ENCODE measurements at regions not wholly inside any gene's neighbourhood (a gene's known extent, or its start where the extent isn't known, plus 50 kb on each side); places are given as distances from the start of the nearest gene placed in this dataset.
"Not testable (repeated sequence)": the region's sequence is repeated elsewhere in the genome, so short reads cannot be mapped to it uniquely, and the experiment has no call there.

DNA sequence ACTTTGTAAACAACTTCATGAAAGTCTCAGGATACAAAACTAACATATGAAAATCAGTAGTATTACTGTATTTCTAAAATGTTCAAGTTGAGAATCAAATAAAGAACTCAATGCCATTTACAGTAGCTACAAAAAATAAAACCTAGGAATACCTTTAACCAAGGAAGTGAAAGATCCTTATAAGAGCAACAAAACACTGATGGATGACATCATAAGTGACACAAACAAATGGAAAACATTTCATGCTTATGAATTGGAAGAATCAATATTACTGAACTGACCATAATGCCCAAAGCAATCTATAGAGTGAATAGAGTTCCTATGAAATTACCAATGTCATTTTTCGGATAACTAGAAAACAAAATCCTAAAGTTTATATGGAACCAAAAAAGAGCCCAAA, 1038.1 kb downstream of the SUCLG1 start:
- DNase-seq, result no peak

DNA sequence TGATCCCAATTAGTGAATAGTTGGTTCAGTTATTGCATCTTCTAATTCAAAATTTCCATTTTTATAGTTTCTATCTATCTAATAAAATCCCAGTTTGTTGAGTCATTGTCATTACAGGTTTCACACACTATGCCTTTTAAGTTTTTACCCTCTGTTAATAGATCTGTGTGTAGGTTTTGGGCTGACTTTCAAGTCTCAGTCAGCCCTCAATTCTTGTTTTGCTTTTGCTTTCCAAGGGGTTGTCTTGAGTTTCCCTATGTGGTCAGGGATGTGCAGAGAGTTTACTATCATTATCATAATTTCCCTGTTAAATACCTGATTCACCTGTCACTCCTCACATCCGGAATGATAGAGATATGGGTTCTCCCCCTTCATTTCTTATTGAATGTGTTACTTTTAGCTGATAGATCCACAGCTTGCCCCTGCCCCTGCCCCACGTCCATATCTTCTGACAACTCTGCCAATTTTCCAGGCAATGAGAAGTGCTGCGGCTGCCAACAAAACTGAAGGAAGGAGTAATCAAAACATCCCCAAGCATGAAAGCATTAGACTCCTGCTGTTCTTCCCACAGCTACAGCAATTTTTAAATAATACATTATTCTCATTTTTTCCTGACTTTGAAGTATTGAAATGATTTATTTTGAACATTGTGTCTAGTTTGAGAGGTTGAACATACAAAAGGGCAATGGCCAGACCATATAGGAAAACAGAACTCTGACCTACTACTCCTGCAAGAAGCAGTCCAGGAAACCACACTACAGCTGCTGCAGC, 1064.8 kb downstream of the SUCLG1 start:
- DNase-seq, result no peak

DNA sequence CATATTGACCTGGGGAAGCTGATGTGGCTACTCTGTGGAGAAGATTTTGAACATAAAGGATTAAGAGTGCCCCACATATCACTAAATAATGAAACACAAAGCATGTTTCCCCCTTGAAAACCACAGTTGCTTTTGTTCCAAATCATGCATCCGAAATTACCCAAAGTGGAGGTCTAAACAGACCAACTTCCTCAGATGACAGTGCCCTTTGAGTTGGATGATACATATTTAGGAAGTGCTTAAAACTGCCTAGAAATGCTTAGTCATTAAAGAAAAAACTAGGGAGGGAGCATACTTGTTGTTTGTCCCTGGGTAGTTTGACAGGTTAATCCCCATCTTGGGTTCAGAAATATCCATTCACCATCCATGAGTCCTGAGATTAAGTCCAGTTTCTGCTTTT, 1070.3 kb downstream of the SUCLG1 start:
- no peak for DNase-seq

DNA sequence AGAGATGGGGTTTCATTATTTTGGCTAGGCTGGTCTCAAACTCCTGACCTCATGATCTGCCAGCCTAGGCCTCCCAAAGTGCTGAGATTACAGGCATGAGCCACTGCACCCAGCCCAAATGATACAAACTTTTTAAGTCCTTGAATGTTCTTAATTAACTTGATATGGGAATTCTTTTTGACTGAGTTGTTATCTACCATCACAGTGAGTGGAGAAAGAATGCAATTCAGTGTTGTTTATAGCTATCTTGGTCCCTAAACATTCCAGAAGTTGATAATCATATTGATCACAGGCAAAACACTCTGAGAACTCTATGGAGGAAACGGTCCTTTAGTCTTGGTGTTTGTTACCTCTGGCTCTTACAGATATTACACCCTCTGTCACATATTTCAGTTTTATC, 1072.5 kb downstream of the SUCLG1 start:
- DNase-seq, result no peak

DNA sequence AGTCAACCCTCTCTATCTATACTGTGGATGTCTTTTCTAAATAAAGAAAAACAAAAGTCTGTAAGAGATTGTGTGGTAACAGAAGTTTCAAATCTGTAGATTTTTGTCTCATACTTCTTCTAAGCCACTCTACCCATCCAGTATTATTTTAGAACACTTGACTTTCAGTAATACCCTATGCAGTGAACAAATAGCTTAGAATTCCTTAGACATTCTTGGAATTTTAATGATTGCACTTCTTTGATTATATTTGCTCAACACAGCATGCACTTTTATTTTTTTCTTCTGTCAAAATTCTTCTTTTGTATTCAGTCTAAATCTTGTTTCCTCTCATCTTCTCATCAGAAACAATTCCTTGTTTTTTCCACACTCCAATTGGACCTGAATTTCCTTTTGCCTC, 1080.2 kb downstream of the SUCLG1 start:
- DNase-seq, result no peak

DNA sequence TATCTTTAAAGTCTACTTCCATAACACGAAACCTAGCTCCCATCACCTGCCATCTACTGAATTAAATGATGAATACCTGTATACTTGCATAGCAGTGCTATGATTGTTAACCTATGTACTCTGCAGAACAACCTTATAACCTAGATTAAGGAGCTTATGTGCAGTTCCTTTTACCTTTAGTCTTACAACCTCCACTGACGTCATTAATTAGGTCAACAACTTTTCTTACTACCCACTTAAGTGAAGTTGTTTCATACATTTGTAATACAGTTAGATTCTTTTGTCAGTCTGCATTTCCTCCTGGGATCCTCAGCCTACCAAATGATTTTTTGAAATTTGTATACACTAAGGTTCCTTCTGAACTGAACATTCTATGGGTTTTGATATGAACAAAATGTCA, 1082.3 kb downstream of the SUCLG1 start:
- no peak for DNase-seq

DNA sequence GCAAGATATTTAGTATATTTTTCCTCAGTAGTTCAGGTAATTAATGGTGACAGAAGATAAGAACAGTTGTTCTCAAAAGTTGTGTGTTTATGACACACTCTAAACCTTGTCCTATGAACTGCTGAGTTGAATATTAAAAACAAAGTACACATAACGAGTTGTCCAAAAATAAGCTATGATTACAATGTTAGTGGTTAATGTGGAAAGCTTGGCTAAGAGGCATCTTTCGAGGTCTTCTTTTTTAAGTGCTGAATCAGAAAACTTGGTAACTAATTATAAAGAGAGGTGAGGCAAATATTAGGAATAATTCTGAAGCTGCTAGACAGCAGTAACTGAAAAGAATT, 1088.7 kb downstream of the SUCLG1 start:
- DNase-seq, result no peak

DNA sequence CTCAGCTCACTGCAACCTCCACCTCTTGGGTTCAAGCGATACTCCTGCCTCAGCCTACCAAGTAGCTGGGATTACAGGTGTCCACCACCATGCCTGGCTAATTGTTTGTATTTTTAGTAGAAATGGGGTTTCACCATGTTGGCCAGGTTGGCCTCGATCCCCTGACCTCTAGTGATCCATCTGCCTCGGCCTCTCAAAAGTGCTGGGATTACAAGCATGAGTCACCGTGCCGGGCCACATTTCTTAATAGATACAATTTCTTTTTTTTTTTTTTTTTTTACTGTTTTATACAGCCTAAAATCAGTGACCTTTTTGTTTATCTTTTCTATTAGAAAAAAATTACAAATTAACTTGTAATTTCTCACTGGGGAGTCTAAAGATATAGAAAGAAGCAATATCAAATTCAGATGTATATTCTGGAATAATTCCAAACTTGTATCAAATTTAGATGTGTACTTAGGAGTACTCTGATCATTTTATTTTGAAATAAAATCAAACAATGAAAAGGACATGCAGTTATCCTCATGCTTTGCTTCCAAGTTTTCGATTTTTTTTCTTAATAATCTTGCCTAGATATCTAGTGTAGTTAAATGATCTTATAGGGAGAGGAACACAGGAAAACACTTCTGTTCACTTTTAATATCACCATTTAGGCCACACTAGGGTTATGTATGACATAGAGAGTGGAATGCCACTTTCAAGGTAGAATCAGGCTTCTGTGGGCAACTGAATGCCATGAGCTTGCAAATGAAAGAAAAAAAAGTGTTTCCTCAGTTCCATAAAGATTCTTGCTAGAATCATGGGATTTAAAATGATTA, 1089.3 kb downstream of the SUCLG1 start:
- no peak for DNase-seq

DNA sequence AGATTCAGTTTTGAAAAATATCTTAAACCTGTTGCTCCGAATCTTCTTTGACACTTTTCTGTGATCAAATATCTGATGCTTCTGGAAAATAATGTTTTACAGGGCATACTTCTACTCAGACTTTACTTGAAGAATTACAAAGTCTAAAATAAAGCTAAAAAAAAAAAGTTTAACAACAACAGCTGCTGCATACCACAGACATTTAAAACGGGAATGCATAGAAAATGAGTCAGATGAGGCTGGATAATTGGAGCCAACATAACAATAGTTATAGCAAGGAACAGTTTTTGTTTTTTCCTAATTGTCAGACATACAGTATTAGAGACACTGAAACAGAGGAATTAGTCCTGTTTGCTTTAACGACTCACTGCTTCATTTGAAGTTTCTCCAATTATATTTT, 1090.2 kb downstream of the SUCLG1 start:
- DNase-seq, result no peak

DNA sequence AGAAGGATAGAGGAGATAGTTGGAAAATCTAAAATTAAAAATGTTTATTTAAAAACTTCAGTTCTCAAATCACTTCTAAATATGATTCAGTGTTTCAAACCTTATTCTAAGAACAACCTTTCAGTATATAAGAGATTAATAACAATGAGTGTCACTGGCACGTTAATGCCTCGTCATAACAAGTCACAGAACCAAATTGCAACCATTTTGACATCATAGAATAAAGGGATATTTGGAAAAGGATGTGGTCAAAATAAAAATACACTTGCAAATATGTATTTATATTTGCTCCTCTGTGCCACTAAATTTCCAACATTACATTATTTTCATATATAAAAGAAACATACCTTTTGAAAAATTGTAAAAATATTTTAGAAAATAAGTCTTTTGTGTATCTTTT, 1090.6 kb downstream of the SUCLG1 start:
- DNase-seq, result no peak

DNA sequence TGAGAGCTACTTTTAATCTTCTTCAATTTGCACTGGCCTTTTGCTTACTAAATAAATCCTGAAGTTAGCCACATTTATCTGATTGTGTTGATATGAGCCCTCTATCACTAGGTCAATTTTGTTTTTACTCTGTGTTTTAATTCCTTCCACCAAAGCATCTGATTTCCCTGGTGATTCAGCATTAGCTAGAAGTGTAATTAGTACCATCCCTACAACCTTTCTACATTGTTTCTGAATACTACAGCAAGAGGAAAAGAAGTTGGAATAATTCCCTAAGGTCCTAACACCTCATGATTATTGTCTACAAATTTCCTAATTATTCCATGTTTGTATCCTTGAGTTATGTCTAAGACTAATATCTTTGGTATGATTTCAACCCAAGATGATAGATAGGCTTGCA, 1093.6 kb downstream of the SUCLG1 start:
- DNase-seq, result no peak

DNA sequence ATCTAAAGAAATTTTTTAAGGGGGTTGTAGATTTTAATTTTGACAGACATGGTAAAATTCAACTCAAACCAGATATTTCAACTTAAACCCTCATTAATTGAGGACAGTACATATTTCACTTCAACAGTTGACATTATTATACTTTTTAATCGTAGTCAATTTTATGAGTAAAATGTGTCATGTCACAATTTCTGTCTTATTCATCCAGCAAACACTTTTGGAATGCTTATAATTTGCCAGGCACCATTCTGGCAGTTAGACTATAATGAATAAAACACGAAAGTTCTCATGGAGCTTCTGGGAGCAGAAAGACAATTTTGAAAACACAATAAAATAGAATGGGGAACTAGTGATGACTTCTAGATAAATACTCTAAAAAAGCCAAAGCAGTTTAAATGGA, 1094.8 kb downstream of the SUCLG1 start:
- DNase-seq, result no peak

DNA sequence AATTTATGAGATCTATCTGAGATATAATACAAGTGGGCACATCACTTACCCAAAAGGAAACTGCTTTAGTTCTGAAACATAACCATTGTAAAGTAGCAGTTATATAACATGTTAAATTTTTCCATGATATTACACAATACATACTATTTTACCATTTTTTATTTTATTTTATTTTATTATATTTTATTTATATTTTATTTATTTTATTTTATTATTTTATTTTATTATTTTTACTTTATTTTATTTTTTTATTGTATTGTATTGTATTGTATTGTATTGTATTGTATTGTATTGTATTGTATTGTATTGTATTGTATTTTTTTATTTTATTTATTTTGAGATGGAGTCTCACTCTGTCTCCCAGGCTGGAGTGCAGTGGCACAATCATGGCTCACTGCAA, 1095.9 kb downstream of the SUCLG1 start:
- DNase-seq, result not testable (repeated sequence)

DNA sequence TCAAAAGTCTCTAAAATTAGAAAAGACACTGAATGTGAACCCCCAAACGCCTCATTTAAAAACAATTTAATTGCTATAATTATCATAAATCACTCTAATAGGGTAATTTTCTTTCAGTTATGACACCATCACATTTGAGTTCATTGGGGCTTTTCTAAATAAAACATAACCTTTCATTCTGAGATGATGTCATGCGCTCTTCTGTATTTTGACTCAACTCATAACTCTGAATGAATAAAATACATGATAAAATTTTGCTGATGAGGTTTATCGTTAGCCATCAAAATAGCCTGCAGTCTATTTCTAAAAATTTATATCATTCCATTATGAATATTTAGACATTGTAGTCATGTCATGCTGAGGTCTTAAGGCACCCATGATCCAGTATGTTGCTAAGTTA, 1099.7 kb downstream of the SUCLG1 start:
- no peak for DNase-seq

DNA sequence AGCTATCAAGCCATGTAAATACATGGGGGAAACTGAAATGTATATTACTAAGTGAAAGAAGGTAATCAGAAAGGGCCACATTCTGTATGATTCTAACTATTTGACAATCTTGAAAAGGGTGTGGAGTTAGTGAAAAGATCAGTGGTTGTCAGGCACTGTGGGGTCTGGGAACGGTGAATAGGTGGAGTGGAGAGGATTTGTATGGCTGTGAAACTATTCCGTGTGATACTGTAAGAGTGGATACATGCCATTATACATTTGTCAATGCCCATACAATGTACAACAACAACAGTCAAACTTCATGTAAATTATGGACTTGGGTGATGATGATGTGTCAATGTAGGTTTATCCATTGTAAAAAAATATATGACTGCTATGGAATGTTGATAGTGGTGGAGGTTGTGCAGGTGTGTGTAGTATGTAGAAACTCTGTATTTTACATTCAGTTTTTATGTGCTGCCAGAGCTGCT, 1116.2 kb downstream of the SUCLG1 start:
- DNase-seq, result no peak

DNA sequence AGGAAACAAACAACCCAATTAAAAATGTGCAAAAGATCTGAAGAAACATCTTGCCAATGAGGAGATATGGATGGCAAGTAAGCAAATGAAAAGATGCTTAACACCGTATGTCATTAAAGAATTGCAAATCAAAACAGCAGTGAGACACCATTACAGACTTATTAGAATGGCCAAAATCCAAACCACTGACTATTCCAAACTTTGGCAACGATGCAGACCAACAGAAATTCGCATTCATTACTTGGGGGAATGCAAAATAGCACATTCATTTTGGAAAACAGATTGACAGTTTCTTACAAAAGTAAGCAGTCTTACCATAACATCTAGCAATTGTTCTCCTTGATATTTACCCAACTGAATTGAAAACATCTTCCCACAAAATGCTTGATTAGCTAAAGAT, 1118.7 kb downstream of the SUCLG1 start:
- DNase-seq, result no peak

DNA sequence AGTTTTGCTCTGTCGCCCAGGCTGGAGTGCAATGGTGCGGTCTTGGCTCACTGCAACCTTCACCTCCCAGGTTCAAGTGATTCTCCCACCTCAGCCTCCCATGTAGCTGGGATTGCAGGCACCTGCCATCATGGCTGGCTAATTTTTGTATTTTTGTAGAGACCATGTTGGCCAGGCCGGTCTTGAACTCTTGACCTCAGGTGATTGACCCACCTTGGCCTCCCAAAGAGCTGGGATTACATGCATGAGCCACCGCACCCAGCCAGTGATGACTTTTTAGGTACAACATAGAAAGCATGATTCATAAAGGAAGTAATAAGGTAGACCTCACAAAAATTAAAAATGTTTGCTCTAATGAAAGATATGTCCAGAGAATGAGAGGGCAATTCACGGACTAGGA, 1119.1 kb downstream of the SUCLG1 start:
- not testable (repeated sequence) for DNase-seq

DNA sequence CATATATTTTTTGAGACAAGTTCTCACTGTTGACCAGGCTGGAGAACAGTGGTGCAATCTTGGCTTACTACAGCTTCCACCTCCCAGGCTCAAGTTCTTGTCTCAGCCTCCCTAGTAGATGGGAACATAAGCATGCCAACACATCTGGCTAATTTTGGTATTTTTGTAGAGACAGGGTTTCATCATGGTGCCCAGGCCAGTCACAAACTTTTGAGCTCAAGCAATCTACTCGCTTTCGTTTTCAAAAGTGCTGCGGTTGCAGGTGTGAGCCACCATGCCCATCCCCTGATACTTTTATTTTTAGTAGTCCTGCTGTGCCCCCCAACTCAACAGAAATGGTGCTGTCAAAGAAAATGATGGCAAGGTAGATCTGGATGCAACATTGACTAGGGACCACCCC, 1127.3 kb downstream of the SUCLG1 start:
- no peak for DNase-seq

DNA sequence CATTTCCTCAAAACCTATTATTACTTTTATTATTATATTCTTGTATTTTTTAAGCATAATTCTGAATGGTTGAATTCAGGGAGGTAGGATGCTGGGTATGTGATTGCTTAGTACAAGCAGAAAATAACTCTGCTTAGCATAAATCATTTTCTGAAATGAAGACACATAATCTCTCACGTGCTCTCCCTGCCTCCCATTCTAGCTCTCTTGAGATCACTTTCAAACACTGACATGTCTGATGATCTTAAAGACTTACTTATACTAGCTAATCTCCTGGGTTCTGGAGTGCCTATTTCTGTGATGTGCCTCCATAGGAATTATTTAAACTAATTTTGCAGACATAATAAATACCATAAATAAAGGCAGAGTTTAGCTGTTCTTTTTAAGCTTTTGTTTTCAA, 1136.0 kb downstream of the SUCLG1 start:
- DNase-seq, result no peak

DNA sequence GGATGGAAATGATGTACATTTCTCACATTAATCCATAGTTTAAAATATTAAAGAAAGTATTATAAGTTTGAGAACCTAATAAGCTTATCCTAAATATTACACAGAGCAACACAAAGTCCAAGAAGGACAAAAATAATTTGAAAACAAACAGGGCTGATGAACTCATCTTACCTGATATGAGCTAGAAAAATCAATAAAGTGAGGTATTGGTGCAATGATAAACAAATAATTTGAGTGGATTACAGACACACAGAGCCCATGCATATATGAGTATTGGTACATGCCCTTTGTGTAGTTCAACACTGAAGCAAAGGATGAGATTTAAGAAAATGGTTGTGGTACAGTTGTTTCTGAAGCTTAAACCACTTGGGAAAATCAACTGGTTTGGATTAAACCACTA, 1139.0 kb downstream of the SUCLG1 start:
- no peak for DNase-seq

DNA sequence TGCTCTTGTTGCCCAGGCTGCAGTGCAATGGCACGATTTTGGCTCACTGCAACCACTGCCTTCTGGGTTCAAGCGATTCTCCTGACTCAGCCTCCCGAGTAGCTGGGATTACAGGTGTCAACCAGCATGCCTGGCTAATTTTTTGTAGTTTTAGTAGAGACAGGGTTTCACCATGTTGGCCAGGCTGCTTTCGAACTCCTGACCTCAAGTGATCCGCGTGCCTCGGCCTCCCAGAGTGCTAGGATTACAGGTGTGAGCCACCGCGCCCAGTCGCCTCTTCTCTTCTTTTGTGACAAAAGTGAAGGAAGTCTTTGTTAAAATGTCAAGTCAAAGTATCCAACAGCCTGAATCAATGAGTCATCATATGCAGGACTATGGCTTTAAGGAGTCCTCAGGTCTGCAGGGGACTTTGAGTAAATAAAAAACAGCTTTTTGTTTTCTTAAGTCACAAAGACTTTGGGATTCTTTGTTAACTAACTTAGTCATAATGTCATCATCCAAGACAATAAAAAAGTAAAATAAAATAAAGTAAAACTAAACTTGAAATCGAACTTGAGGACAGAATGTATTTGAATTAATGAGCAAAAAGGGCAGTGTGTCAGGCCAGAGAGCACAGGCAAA, 1153.2 kb downstream of the SUCLG1 start:
- no peak for DNase-seq

DNA sequence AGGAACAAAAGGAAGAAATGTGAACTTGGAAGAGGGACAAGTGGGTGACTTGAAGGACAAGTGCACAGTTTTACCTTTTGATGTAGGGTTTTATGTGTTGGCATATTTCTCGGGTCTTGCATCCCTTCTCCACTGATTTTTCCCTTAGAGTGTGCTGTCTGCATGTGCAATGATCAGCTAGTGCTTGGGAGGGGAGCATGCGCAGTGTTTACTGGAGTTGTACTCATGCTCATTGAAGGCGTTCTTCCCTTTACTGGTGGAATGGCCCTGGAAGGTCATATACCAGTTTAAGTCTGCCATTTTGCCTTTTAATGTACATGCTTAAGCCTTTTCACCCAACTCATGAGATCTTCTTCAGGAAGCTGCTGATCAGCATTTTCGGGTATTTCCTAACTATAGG, 1168.0 kb downstream of the SUCLG1 start:
- no peak for DNase-seq

DNA sequence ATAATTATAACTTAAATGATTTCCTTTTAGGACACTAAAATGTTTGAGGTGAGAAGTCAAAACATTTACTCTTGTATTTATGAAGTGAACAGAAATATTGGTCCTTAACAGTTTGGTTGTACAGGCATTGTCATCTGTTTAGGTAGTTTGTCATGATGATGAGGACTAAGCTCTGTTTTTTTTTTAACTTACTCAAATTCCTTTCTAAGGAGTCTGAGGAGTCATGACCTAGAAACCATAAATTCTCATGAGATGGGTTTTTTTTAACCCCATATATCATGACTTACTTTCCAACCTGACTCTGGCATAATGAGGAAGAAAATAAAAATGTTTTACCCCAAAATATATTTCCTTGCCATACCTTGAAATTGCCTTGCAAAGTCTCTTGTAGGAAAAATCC, 1176.2 kb downstream of the SUCLG1 start:
- no peak for DNase-seq

Data from amygdala (tissue), 56 donors.